GM13977 (cell line): ENCODE measurements at regions not wholly inside any gene's neighbourhood (a gene's known extent, or its start where the extent isn't known, plus 50 kb on each side); places are given as distances from the start of the nearest gene placed in this dataset.

Source experiments
- DNase-seq: peaks from one replicate; pipeline ENCODE4 v3.0.0; 2012; ENCODE audit warnings: low spot score
- CTCF ChIP-seq: IDR thresholded peaks from 2 replicates; pipeline ENCODE4 v1.5.1; 2012; ENCODE audit warnings: mild to moderate bottlenecking, control low read depth; ENCODE audit not compliant: insufficient read depth; ENCODE audit errors: extremely low read depth, missing control alignments
- in situ Hi-C: fragments of 300-500 bp; cut with MboI; formaldehyde crosslinking; loops from one replicate; pipeline ENCODE4 v1.12.0; 2022; ENCODE audit warnings: low sequenced_read_pairs, low pct_unique_long_range_greater_than_20kb, mixed read lengths, inconsistent platforms; ENCODE audit not compliant: unreplicated experiment

DNA sequence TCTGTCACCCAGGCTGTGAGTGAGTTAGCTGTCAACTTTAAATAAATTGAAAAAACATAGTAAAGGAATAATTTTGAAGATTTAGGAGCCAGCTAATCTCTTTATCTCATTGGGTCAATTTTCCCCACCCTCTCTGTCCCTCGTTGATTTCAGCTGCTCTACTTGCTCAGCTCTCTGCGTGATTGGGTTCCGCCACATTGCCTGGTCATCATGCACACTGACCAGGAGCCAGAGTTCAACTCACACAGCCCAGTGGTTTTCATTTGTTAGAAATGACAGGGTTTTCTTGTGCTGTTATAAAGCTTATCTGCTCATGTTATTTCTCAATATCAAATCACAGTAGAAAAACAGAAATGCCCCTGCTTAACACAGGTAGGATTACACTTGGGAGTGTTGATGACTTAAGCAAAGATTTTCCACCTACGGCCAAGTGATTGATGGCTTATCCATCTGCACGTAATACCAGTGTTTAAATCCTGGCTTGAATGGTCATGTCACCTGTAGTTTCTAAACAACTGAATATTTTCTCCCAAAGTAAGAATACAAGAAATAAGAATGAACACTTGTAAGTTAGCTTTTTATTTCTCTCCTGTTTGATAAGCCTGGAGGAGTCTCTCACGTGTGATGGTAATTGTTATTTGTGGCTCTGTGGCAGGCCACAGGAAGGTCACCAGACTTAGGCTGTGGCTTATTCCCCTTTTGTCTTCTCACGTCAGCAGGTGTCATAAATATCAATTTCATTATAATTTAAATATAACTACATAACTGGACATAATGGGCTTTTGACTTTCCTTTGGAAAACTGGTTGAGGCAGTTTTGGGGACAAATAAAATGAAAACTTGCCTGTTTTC lies 367.2 kb upstream of the DDHD1 start:
- DNase-seq = no peak
- in situ Hi-C loops = loop anchor here (10.0 kb wide), 1 partner anchor 644 kb away; no protein-coding TSS in a partner anchor
- no peak for TF ChIP-seq CTCF

DNA sequence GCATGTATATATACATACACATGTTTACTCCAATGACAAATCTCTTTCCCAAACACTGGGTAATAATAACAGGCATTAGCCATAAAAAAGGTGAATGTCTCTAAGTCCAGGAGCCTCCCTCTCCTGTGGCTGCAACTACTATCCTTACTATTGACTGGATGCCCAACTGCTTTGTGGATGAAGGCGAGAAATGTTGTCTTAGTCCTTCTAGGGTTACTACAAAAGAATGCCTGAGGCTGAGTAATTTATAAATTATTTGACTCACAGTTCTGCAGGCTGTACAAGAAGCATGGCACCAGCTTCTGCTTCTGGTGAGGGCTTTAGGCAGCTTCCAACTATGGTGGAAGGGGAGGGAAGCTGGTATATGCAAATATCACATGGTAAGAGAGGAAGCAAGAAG lies 366.0 kb upstream of the DDHD1 start:
- TF ChIP-seq CTCF = no peak
- in situ Hi-C loops = no loop called here
- no peak for DNase-seq

- no peak for DNase-seq
- TF ChIP-seq CTCF = no peak
- in situ Hi-C loops = no loop called here
Observed at GRCh38 chr14:53517270-53517960, 364.3 kb upstream of the DDHD1 start.

DNA sequence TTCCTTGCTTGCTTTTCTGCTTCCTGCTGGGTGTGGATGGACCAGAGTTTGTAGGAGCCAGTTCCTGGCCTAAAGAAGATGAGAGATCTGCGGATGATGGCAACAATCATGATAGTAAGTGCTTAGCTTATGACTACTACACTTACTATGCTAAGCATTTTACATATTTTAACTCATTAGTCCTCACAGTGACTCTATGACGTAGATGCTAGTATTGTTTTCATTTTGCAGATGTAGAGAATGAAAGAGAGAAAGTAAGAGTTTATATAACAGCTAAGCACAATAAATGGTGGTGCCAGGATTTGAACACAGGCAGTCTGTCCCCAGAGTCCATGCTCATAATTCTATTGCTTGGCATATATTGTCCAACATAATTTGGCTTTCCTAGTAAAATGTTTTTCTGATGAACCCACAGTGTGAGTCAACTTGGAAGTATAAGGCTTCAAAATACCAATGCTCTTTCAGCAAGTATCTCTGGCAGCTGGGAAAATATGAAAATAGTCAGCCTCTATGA lies 363.2 kb upstream of the DDHD1 start:
- no peak for DNase-seq
- no peak for TF ChIP-seq CTCF
- in situ Hi-C loops = no loop called here

DNA sequence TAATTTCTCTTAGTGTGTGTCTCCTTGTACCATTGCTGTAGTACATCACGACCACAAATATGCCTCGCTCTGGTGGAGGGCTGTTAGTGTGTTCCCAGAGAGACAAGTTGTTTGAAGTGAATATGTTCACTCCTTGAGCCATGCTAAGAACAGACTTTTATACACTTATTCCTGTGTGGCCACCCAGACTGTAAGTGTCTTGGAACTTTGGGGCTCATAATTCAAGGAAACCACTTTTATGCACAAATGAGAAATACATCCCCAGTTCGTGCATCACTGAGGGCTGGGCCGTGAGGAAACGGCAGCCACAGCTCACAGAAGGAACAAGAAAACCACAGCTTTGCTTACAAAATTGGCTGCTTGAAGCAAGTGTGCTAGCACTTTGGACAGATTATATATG lies 362.2 kb upstream of the DDHD1 start:
- in situ Hi-C loops = no loop called here
- no peak for DNase-seq
- TF ChIP-seq CTCF = no peak

GRCh38 chr14:53514197-53514596 lies 361.1 kb upstream of the DDHD1 start:
- no peak for TF ChIP-seq CTCF
- in situ Hi-C loops = no loop called here
- DNase-seq = no peak
